ENCODE measurements at regions not wholly inside any gene's neighbourhood (a gene's known extent, or its start where the extent isn't known, plus 50 kb on each side); places are given as distances from the start of the nearest gene placed in this dataset.

DNA sequence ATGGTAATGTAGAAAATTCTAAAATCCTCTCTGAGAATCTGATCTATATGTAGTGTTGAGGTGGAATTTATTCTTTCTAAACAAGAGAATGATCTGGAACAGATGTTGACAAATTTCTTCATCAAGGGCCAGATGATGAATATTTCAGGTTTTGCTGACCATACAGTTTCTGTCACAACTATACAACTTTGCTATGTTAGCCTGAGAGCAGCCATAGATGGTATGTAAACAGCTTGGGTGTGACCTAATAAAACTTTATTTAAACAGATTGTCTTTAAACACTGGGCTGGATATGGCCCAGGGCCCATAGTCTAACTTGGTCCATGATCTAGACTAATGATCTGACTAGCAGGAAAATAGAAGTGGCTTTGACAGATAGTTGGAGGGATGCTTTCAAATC lies 213.6 kb upstream of the CELF2 start:
- no peak overlapping the region for H4K91ac ChIP-seq (ENCODE audit: insufficient read depth, low read depth, low read length)
- H3K9me3 ChIP-seq (ENCODE audit: control insufficient read depth, insufficient read depth, low read length) = no peaks in the 10 kb centered on the region
- no peak overlapping the region for H4K8ac ChIP-seq (ENCODE audit: low read depth in 2 of 2, low read length in 2 of 2)
- H4K20me1 ChIP-seq (ENCODE audit: insufficient read depth, low read length) = no peaks in the 10 kb centered on the region
- POLR2A ChIA-PET (ENCODE audit: unreplicated experiment) = no interaction called here
- peaks cover 6% of the 10 kb centered on the region for H3K4me1 ChIP-seq (ENCODE audit: control insufficient read depth, insufficient read depth, low read length)
- TF ChIP-seq RCOR1 (IDR thresholded peaks at IDR 0.05; ENCODE audit: insufficient replicate concordance, low read length) (no peak), CHD1 (IDR thresholded peaks at IDR 0.05; ENCODE audit: low read depth, low read length) (no peak), MXI1 (IDR thresholded peaks at IDR 0.05; ENCODE audit: borderline replicate concordance, low read depth, low read length) (no peak), MAFK (IDR thresholded peaks at IDR 0.05; ENCODE audit: low read depth, low read length) (peak; percentile 89), BHLHE40 (IDR thresholded peaks at IDR 0.05; ENCODE audit: low read depth, low read length) (no peak), SMC3 (IDR thresholded peaks at IDR 0.05; ENCODE audit: low read depth, low read length) (no peak)
- TF ChIP-seq, protein P1, sequence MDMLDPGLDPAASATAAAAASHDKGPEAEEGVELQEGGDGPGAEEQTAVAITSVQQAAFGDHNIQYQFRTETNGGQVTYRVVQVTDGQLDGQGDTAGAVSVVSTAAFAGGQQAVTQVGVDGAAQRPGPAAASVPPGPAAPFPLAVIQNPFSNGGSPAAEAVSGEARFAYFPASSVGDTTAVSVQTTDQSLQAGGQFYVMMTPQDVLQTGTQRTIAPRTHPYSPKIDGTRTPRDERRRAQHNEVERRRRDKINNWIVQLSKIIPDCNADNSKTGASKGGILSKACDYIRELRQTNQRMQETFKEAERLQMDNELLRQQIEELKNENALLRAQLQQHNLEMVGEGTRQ (IDR thresholded peaks at IDR 0.05; ENCODE audit: low read depth, low read length) = no peak
- TF ChIP-seq, protein P2, sequence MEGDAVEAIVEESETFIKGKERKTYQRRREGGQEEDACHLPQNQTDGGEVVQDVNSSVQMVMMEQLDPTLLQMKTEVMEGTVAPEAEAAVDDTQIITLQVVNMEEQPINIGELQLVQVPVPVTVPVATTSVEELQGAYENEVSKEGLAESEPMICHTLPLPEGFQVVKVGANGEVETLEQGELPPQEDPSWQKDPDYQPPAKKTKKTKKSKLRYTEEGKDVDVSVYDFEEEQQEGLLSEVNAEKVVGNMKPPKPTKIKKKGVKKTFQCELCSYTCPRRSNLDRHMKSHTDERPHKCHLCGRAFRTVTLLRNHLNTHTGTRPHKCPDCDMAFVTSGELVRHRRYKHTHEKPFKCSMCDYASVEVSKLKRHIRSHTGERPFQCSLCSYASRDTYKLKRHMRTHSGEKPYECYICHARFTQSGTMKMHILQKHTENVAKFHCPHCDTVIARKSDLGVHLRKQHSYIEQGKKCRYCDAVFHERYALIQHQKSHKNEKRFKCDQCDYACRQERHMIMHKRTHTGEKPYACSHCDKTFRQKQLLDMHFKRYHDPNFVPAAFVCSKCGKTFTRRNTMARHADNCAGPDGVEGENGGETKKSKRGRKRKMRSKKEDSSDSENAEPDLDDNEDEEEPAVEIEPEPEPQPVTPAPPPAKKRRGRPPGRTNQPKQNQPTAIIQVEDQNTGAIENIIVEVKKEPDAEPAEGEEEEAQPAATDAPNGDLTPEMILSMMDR (conservative IDR thresholded peaks at IDR 0.05; ENCODE audit: low read depth, low read length) = no peak
- H2AK5ac ChIP-seq (ENCODE audit: low read depth, low read length) = no peak overlapping the region
- dilution Hi-C loops (cut with HindIII; ENCODE audit: low sequenced_read_pairs, unreplicated experiment) = no loop called here
- H3K23ac ChIP-seq (ENCODE audit: low read depth, low read length) = no peak overlapping the region
- no peak overlapping the region for H3K4ac ChIP-seq (ENCODE audit: low read depth, low read length)
- no peaks in the 10 kb centered on the region for H3K79me1 ChIP-seq (ENCODE audit: low read depth in 1 of 2, low read length in 2 of 2)
- H3K9me1 ChIP-seq (ENCODE audit: insufficient read depth, low read length) = peaks cover 4% of the 10 kb centered on the region; the same call in 1 of the 2 replicates
- H3K4me3 ChIP-seq (ENCODE audit: insufficient read depth, low read depth, low read length) = no peak overlapping the region
- H3K9ac ChIP-seq (ENCODE audit: low read depth, low read length) = no peak overlapping the region
- H2BK15ac ChIP-seq (ENCODE audit: low read depth, low read length) = no peak overlapping the region
- no TSS peak for BruUV-seq (replicated peaks)
- DNase-seq = no peak
- no peak overlapping the region for H2AFZ ChIP-seq (replicated peaks; ENCODE audit: low read length, poor library complexity)
- ATAC-seq (ENCODE audit: low read depth) = peak; percentile 21; the same call in 1 of the 2 replicates
- no peak overlapping the region; the same call in 1 of the 2 replicates for H3K18ac ChIP-seq (ENCODE audit: low read depth, low read length)
- no peaks in the 10 kb centered on the region for H3K36me3 ChIP-seq (ENCODE audit: control insufficient read depth, insufficient read depth, low read length)
- intact Hi-C loops (cut with micrococcal nuclease) = no loop called here
- H3K27ac ChIP-seq (ENCODE audit: insufficient read depth, low read length) = no peak overlapping the region
- H4K5ac ChIP-seq (ENCODE audit: low read depth, low read length) = no peak overlapping the region
- H3K56ac ChIP-seq (ENCODE audit: extremely low read depth, insufficient read depth, low read length) = no peak overlapping the region
- CTCF ChIA-PET = no interaction called here
- no peak overlapping the region for H3K4me2 ChIP-seq (ENCODE audit: low read depth, low read length)
- H2AK9ac ChIP-seq (replicated peaks; ENCODE audit: low read depth, low read length, poor library complexity) = no peak overlapping the region
- H2BK5ac ChIP-seq (ENCODE audit: low read depth, low read length, poor library complexity, severe bottlenecking) = no peak overlapping the region
- no peak overlapping the region for H3K14ac ChIP-seq (replicated peaks; ENCODE audit: low read depth, low read length)
- H3K27me3 ChIP-seq (ENCODE audit: control insufficient read depth, insufficient read depth, low read length) = no peaks in the 10 kb centered on the region
- no peak overlapping the region for H2BK20ac ChIP-seq (ENCODE audit: low read depth, low read length)
- H2BK120ac ChIP-seq (ENCODE audit: low read depth, low read length) = no peak overlapping the region
- in situ Hi-C loops (cut with MboI; ENCODE audit: low sequenced_read_pairs) = loop anchor here (25.0 kb wide), 1 partner anchor 1192 kb away; no protein-coding TSS in a partner anchor

Data from IMR-90 (cell line).